BE2C (cell line): ENCODE measurements at regions not wholly inside any gene's neighbourhood (a gene's known extent, or its start where the extent isn't known, plus 50 kb on each side); places are given as distances from the start of the nearest gene placed in this dataset.

Source experiments
- DNase-seq: peaks from one replicate; pipeline ENCODE4 v3.0.0-alpha.2; 2020
- H3K27me3 ChIP-seq: fragments of 250-450 bp; sonication (Bioruptor Pico); 2 replicates; pipeline ENCODE4 v1.5.1; 2020; ENCODE audit warnings: mild to moderate bottlenecking
- H3K36me3 ChIP-seq: fragments of 250-450 bp; sonication (Bioruptor Pico); 2 replicates; pipeline ENCODE4 v1.5.1; 2020; ENCODE audit warnings: mild to moderate bottlenecking
- H3K4me1 ChIP-seq: fragments of 250-450 bp; sonication (Bioruptor Pico); 2 replicates; pipeline ENCODE4 v1.5.1; 2020
- H3K4me3 ChIP-seq: 2 replicates; pipeline ENCODE4 v1.5.1; 2011; ENCODE audit warnings: low read depth, low read length
- H3K9me3 ChIP-seq: fragments of 250-450 bp; sonication (Bioruptor Pico); 2 replicates; pipeline ENCODE4 v1.5.1; 2020
- CTCF ChIP-seq: IDR thresholded peaks from 2 replicates; pipeline ENCODE4 v1.5.1; 2012; ENCODE audit warnings: mild to moderate bottlenecking, low read depth, low read length

DNA sequence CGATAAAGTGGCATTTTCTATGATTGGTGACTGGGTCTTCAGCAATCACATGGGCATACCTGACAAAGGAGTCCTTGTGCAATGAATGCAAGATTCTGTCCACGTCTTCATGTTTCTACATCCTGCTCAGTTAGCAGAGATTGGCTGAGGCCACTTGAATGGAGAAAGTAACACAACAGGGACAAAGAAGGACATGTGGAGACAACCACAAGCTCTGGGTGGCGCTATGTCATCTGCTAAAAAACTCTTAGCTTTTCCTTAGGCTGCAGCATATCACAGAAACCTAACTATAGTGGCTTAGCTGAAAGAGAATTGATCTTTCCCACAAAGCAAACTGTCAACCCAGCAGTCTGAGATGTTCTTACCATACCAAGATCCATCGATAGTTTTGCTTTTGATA, 1109.7 kb downstream of the SOCS6 start:
- Histone ChIP-seq H3K4me3 (no peak overlapping the region), H3K27me3 (no peaks in the 10 kb centered on the region), H3K9me3 (no peaks in the 10 kb centered on the region), H3K36me3 (no peaks in the 10 kb centered on the region), H3K4me1 (no peaks in the 10 kb centered on the region)
- peak; percentile 54 for TF ChIP-seq CTCF
- DNase-seq: peak; percentile 45

DNA sequence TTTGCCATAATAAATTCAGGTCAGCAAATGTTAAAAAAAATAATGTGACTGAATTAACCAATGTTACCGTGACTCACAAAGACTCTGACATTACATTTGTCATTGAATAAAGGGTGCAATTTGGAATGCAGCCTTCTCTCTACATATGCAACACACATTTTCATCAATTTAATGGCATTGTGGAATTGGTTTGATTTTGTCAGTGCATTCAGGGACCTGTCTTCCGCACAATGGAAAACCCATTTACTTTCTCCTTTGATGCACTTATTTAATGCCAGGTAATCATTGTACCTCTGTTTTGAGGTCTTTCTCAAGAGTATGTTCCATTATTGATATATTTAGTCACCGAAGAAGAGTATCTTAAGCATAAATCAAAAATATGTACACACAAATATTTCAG, 1099.3 kb downstream of the SOCS6 start:
- DNase-seq: no peak
- H3K27me3 ChIP-seq: no peaks in the 10 kb centered on the region
- no peaks in the 10 kb centered on the region for H3K9me3 ChIP-seq
- H3K36me3 ChIP-seq: no peaks in the 10 kb centered on the region
- no peak overlapping the region for H3K4me3 ChIP-seq
- TF ChIP-seq CTCF: no peak
- H3K4me1 ChIP-seq: no peaks in the 10 kb centered on the region

GRCh38 chr18:71374294-71375000, 1085.6 kb downstream of the SOCS6 start:
- H3K4me3 ChIP-seq: no peak overlapping the region
- no peak for TF ChIP-seq CTCF
- no peaks in the 10 kb centered on the region for H3K4me1 ChIP-seq
- no peaks in the 10 kb centered on the region for H3K36me3 ChIP-seq
- no peaks in the 10 kb centered on the region for H3K27me3 ChIP-seq
- no peaks in the 10 kb centered on the region for H3K9me3 ChIP-seq
- DNase-seq: no peak

DNA sequence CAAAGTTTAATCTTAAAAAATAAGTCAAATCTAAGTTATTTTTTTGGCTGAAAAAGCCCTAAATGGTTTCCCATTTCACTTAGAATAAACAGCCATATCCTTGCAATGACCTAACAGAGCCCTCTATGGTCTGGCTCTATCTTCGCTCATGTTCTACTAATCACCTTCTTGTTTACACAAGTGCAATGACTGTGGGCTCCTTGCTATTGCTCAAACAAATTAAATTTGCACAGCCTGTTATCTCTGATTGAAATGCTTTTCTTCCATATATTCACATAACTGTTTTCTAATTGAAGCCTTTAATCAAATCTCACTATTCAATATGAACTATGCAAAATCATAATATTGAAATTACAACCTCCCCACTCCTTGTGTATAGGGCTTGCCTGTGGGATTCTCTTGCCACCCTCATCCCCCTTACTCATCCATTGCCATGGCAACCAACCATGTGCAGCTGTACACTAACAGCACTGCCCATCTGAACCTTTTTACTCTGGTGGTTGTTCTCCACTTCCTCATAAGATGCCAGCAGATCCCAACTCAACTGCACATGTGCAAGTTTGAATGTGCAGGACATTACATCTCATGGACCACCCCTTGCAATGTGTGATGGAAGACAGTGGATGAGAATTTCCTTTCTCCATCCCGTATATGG, 1083.2 kb downstream of the SOCS6 start:
- Histone ChIP-seq H3K4me3 (no peak overlapping the region), H3K9me3 (no peaks in the 10 kb centered on the region), H3K4me1 (no peaks in the 10 kb centered on the region), H3K36me3 (no peaks in the 10 kb centered on the region), H3K27me3 (no peaks in the 10 kb centered on the region)
- no peak for TF ChIP-seq CTCF
- peak; percentile 34 for DNase-seq

DNA sequence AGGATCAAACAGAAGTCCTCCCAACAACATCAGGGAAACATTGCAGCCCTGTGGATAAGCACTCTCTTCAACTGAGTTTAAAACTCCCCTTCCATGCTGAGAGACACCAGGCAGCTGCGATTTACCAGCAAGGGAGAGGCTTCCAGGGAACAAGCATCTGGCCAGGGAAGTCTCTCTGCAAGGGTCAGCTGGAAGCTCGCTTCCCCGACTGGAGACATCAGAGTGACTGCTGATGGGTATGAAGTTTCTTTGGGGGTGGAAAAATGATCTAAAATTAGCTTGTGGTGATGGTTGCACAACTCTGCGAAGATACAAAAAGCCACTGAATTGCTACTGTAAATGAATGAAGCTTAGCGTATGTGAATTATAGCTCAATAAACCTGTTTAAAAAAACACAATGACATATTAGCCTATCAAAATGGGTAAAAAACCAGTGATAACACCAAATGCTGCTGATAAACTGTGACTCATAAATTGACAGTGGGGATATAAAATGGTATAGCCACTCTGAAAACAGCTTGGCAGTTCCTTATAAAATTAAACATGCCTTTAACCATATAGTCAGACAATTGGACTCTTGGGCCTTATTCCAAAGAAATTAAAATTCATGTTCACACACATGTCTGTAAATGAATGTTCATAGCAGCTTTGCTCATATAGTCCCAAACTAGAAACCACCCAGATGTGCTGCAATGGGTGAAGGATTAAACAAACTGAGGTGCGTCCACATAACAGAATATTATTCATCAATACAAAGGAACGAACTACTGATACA, 1082.0 kb downstream of the SOCS6 start:
- no peak for DNase-seq
- H3K4me1 ChIP-seq: no peaks in the 10 kb centered on the region
- TF ChIP-seq CTCF: no peak
- H3K27me3 ChIP-seq: no peaks in the 10 kb centered on the region
- H3K4me3 ChIP-seq: no peak overlapping the region
- H3K9me3 ChIP-seq: no peaks in the 10 kb centered on the region
- H3K36me3 ChIP-seq: no peaks in the 10 kb centered on the region
